Activated CD8-positive, alpha-beta T cell treated with anti-CD3 and anti-CD28 coated beads, Interleukin-2, amount 10 ng/mL, durations not matched to agents 7 days and 5 days (primary cell): ENCODE measurements at regions not wholly inside any gene's neighbourhood (a gene's known extent, or its start where the extent isn't known, plus 50 kb on each side); places are given as distances from the start of the nearest gene placed in this dataset.
"Not testable (repeated sequence)": the region's sequence is repeated elsewhere in the genome, so short reads cannot be mapped to it uniquely, and the experiment has no call there.

ENCODE experiments used
- ATAC-seq: fragments of 150-1000 bp; cut with Tn5 transposase; one replicate; pipeline ENCODE4 v1.10.0; 2021; ENCODE audit warnings: moderate library complexity
- CTCF ChIA-PET: fragments of 350-600 bp; sonication (Branson Sonifier 250); formaldehyde crosslinking; loops from one replicate; lab custom pipeline; 2021; ENCODE audit warnings: antibody characterized with exemption; lab: Charles Lee
- POLR2A ChIA-PET: fragments of 350-600 bp; sonication (Branson Sonifier 250); formaldehyde crosslinking; loops from one replicate; lab custom pipeline; 2021; ENCODE audit warnings: antibody characterized with exemption; lab: Charles Lee
- DNase-seq: peaks from one replicate; pipeline ENCODE4 v3.0.0-alpha.2; 2020
- H3K27ac Mint-ChIP-seq: one replicate; pipeline ENCODE4 v1.8.0; 2021; ENCODE audit warnings: mild to moderate bottlenecking, mixed read lengths
- H3K27me3 Mint-ChIP-seq: one replicate; pipeline ENCODE4 v1.8.0; 2021; ENCODE audit warnings: low read depth, mixed read lengths
- H3K36me3 Mint-ChIP-seq: one replicate; pipeline ENCODE4 v1.8.0; 2021; ENCODE audit warnings: low read depth, mixed read lengths
- H3K4me1 Mint-ChIP-seq: one replicate; pipeline ENCODE4 v1.8.0; 2021; ENCODE audit warnings: low read depth, mixed read lengths
- H3K4me3 Mint-ChIP-seq: one replicate; pipeline ENCODE4 v1.8.0; 2021; ENCODE audit warnings: mild to moderate bottlenecking, mixed read lengths
- H3K9me3 Mint-ChIP-seq: one replicate; pipeline ENCODE4 v1.8.0; 2022; ENCODE audit warnings: mixed read lengths; ENCODE audit not compliant: insufficient read depth

DNA sequence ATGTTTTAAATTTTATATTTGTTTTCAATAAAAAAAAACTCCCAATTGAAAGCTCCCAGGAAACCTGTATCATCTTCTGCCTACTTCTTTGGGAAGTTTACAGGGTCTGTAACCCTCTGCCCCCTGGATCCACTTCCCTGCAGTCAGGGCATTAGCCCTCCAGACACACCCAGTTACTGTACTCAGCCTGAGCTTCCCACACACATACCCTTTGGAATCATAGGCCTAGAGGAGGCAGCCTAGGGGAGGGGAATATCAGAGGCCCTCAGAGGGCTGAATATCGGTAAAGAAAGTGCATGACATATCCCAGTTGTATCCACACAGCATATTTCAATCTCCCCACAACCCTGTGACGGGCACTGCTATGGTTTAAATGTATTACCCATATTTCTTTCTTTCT is 56.2 kb upstream of the TFPI start:
- H3K36me3 Mint-ChIP-seq, H3K27ac Mint-ChIP-seq, POLR2A ChIA-PET, H3K9me3 Mint-ChIP-seq, H3K4me1 Mint-ChIP-seq, H3K27me3 Mint-ChIP-seq, DNase-seq, H3K4me3 Mint-ChIP-seq, ATAC-seq: not testable (repeated sequence)
- CTCF ChIA-PET: interaction anchor here (1.0 kb wide), 1 partner anchor 29 kb away, joined by 3 read pairs; no protein-coding TSS in a partner anchor

DNA sequence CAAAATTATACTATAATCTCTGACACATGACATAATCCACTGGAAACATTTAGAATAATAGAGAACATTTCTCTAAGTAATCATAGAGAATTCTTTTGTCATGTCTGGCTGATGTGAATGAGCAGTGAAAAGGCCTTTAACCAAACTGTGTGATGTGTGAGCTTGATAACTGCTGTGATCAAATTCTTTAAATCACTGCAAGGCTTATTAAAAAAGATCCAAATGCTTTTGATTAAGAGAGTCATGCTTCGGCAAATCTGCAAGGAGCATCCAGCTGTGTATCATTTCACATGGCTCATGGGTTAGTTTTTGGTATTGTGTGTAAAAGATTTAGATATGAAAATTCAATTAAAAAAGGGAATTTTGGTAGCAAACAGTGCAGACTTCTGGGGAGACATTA is 58.6 kb upstream of the TFPI start:
- ChIA-PET CTCF (no interaction called here), POLR2A (no interaction called here)
- DNase-seq (no peak), ATAC-seq (no peak)
- Mint-ChIP-seq H3K27ac (no peak overlapping the region), H3K4me1 (no peaks in the 10 kb centered on the region), H3K36me3 (no peaks in the 10 kb centered on the region), H3K9me3 (no peaks in the 10 kb centered on the region), H3K27me3 (no peaks in the 10 kb centered on the region), H3K4me3 (no peak overlapping the region)

DNA sequence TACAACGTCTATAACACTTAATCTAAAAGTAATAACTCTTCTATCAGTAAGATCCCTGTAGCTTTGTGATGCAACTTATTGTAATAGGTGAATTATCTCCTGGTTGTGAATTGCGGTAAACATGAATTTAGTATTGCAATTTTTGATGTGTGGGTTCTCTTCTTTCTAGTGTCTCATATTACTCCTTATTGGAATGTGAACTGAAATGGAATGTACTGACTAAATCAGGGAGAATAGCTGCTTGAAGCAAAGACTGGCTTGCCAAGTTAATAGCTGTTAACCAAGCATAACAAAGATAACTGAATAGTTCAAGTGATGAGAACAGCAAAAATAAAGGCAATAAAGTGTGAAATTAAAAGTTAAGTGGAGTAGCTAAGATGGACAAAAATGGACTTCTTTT is 60.5 kb upstream of the TFPI start:
- Mint-ChIP-seq H3K4me3 (no peak overlapping the region), H3K27ac (no peak overlapping the region), H3K4me1 (no peaks in the 10 kb centered on the region), H3K27me3 (no peaks in the 10 kb centered on the region), H3K9me3 (no peaks in the 10 kb centered on the region), H3K36me3 (no peaks in the 10 kb centered on the region)
- no peak for DNase-seq
- POLR2A ChIA-PET: no interaction called here
- CTCF ChIA-PET: no interaction called here
- no peak for ATAC-seq

DNA sequence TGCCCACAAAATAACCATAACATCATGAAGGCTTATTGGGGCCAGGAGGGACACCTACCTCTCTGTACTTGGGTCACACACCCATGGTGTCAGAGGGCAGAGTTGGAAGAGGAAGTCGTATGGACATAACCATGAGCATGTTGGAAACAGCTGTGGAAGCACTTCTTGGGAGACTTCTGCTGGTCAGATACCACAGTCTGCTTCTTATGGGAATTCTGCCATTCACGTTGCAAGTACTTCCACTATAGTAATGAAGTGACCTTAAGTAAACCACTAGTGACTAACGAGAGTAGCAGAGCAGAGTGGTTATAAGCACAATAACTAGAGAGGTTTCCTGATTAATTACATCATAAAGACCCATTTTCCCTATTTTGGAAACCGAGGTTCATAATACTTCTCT is 61.1 kb upstream of the TFPI start:
- POLR2A ChIA-PET: no interaction called here
- ATAC-seq (no peak), DNase-seq (no peak)
- Mint-ChIP-seq H3K4me3 (no peak overlapping the region), H3K4me1 (no peaks in the 10 kb centered on the region), H3K9me3 (no peaks in the 10 kb centered on the region), H3K27me3 (no peaks in the 10 kb centered on the region), H3K27ac (no peak overlapping the region), H3K36me3 (no peaks in the 10 kb centered on the region)
- CTCF ChIA-PET: no interaction called here

DNA sequence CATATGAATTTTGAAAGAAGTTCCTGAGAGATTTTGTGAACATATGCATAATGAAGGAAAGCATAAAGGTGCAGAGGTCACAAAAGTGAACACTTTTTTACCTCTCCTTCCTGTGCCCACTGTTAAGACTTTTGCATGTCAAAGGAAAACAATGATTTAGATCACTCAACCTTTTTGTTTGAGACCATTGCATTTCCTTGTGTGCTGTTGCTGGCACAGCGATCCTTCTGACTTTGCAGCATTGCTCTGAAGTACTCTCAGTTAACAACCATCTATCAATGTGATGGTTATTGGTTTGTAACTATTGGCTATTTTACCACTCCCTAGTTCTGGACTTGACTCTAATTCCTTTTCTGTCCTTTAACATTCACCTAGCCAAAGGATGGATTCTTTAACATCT is 61.7 kb upstream of the TFPI start:
- Mint-ChIP-seq H3K4me1 (no peaks in the 10 kb centered on the region), H3K4me3 (no peak overlapping the region), H3K27ac (no peak overlapping the region), H3K36me3 (no peaks in the 10 kb centered on the region), H3K27me3 (no peaks in the 10 kb centered on the region), H3K9me3 (no peaks in the 10 kb centered on the region)
- ChIA-PET CTCF (no interaction called here), POLR2A (no interaction called here)
- no peak for DNase-seq
- no peak for ATAC-seq

DNA sequence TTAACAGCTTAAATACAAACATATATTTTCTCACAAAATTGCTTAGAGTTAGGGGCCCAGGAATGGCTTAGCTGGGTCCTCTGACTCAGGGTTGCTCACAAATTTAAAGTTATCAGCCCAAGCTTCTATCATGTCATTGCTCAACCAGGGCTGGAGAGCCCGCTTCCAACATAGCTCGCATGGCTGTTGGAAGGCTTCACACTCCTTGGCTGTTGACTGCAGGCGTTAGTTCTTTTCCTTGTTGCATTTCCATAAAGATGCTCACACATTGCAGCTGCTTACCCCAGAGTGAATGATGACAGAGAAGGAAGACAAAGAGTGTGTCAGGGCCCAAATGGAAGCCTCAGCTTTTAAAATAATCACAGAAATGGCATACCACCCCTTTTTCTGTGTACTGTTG is 62.9 kb upstream of the TFPI start:
- no peaks in the 10 kb centered on the region for H3K9me3 Mint-ChIP-seq
- H3K4me1 Mint-ChIP-seq: no peaks in the 10 kb centered on the region
- ATAC-seq (no peak), DNase-seq (no peak)
- H3K27me3 Mint-ChIP-seq: no peaks in the 10 kb centered on the region
- no peaks in the 10 kb centered on the region for H3K36me3 Mint-ChIP-seq
- CTCF ChIA-PET: no interaction called here
- H3K4me3 Mint-ChIP-seq: no peak overlapping the region
- no peak overlapping the region for H3K27ac Mint-ChIP-seq
- POLR2A ChIA-PET: no interaction called here

DNA sequence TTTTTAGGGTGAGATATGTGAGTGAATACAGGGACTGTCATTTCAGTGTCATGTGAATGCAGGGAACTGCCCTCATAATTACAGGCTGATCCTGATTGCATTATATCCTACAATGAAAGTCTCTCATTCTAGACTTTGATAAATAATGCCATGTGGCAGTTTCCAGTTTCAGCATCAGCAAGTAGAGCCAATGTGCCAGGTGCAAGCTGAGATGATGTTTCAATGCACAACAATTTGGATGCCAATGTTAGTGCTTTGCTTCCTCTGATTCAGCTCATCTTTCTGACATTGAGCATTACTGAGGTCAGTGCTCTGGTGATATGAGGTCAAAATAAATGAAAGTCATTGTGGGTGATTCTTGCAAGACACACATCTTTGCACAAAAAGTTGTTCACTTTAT is 63.7 kb upstream of the TFPI start:
- Mint-ChIP-seq H3K27me3 (no peaks in the 10 kb centered on the region), H3K4me3 (no peak overlapping the region), H3K9me3 (no peaks in the 10 kb centered on the region), H3K4me1 (no peaks in the 10 kb centered on the region), H3K36me3 (no peaks in the 10 kb centered on the region), H3K27ac (no peak overlapping the region)
- DNase-seq (no peak), ATAC-seq (no peak)
- POLR2A ChIA-PET: no interaction called here
- CTCF ChIA-PET: no interaction called here

DNA sequence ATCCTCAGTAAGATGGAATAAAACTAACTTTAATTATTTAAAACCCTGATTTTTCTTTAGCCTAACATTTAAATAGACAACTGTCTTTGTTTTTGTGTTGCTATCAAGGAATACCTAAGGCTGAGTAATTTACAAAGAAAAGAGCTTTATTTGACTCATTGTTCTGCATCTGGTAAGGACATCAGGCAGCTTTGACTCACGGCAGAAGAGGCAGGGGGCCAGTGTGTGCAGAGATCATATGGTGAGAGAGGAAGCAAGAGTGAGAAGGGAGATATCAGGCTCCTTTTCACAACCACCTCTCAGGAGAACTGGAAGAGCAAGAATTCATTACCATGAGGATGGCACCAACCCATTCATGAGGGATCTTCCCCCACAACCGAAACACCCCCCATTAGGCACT is 64.6 kb upstream of the TFPI start:
- Mint-ChIP-seq H3K36me3 (no peaks in the 10 kb centered on the region), H3K4me1 (no peaks in the 10 kb centered on the region), H3K27me3 (no peaks in the 10 kb centered on the region), H3K4me3 (no peak overlapping the region), H3K27ac (no peak overlapping the region), H3K9me3 (no peaks in the 10 kb centered on the region)
- ChIA-PET CTCF (interaction anchor here (0.8 kb wide), 1 partner anchor 893 kb away, joined by 3 read pairs; no protein-coding TSS in a partner anchor), POLR2A (no interaction called here)
- ATAC-seq (no peak), DNase-seq (no peak)

DNA sequence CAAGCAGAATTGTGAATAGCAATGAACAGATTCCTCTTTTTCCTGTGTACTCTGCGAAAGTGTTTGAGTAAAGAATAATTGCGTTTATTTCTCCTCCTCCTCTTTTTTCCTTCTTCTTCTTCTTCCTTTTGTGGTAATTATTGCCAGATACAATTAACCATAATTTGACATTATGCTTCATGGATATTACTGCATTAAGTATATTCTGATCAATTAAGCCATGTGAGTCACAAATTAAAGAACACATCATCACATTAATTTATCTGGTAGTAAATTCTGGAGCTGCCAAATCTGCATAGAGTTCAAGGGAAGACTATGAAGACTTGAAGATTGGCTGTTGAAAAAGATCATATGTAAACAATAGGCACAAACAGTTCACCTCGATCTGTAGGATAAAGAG is 72.9 kb upstream of the TFPI start:
- DNase-seq: no peak
- Mint-ChIP-seq H3K27ac (no peak overlapping the region), H3K4me1 (no peaks in the 10 kb centered on the region), H3K36me3 (no peaks in the 10 kb centered on the region), H3K9me3 (no peaks in the 10 kb centered on the region), H3K4me3 (no peak overlapping the region), H3K27me3 (no peaks in the 10 kb centered on the region)
- no peak for ATAC-seq
- POLR2A ChIA-PET: no interaction called here
- CTCF ChIA-PET: no interaction called here

DNA sequence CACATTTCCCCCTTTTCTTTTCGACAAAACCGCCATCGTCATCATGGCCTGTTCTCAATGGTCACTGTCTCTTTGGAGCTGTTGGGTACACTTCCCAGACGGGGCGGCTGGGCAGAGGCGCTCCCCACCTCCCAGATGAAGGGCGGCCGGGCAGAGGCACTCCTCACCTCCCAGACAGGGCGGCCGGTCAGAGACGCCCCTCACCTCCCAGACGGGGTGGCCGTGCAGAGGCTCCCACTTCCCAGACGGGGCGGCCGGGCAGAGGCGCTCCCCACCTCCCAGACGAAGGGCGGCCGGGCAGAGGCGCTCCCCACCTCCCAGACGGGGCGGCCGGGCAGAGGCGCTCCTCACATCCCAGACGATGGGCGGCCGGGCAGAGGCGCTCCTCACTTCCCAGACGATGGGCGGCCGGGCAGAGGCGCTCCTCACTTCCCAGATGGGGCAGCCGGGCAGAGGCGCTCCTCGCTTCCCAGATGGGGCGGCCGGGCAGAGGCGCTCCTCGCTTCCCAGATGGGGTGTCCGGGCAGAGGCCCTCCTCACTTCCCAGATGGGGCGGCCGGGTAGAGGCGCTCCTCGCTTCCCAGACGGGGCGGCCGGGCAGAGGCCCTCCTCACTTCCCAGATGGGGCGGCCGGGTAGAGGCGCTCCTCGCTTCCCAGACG is 82.6 kb upstream of the TFPI start:
- H3K9me3 Mint-ChIP-seq, H3K27ac Mint-ChIP-seq: not testable (repeated sequence)

DNA sequence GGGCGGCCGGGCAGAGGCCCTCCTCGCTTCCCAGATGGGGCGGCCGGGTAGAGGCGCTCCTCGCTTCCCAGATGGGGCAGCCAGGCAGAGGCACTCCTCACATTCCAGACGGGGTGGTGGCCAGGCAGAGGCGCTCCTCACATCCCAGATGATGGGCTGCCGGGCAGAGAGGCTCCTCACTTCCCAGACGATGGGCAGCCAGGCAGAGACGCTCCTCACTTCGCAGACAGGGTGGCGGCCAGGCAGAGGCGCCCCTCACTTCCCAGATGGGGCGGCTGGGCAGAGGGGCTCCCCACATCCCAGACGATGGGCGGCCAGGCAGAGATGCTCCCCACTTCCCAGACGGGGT is 83.1 kb upstream of the TFPI start:
- POLR2A ChIA-PET, CTCF ChIA-PET, DNase-seq, H3K4me3 Mint-ChIP-seq, H3K36me3 Mint-ChIP-seq, H3K27me3 Mint-ChIP-seq, H3K9me3 Mint-ChIP-seq, H3K27ac Mint-ChIP-seq, H3K4me1 Mint-ChIP-seq, ATAC-seq: not testable (repeated sequence)

More for the DNA sequence above, 82.6 kb upstream of the TFPI start:
- H3K36me3 Mint-ChIP-seq, POLR2A ChIA-PET, CTCF ChIA-PET, H3K4me1 Mint-ChIP-seq, ATAC-seq, DNase-seq, H3K27me3 Mint-ChIP-seq, H3K4me3 Mint-ChIP-seq: not testable (repeated sequence)

DNA sequence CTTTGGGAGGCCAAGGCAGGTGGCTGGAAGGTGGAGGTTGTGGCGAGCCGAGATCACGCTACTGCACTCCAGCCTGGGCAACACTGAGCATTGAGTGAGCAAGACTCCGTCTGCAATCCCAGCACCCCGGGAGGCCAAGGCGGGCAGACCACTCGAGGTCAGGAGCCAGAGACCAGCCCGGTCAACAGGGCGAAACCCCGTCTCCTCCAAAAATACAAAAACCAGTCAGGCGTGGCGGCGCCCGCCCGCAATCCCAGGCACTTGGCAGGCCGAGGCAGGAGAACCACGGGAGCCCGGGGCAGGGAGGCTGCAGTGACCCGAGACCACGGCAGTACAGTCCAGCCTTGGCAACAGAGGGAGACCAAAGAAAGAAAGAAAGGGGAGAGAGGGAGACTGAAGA is 83.5 kb upstream of the TFPI start:
- H3K27me3 Mint-ChIP-seq, H3K27ac Mint-ChIP-seq, POLR2A ChIA-PET, ATAC-seq, H3K36me3 Mint-ChIP-seq, H3K4me3 Mint-ChIP-seq, CTCF ChIA-PET, H3K9me3 Mint-ChIP-seq, DNase-seq, H3K4me1 Mint-ChIP-seq: not testable (repeated sequence)

DNA sequence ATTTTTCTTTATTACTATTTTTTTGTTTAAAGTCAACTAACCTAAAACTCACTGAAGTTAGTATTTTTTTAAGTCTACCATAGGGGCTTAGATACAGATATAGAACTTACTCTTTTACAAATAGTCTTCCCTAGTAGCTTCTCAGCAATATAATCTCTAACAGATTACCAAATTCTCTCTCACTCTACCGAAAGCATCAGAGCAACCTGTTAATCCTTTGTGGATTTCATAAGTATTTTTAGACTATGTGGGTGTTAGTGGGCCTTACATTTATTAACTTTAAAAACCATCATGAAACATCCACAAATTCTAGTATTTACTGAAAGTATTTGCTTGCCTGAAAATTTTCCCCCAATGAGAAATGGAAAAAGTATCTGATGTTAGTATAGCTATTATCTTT is 84.6 kb upstream of the TFPI start:
- Mint-ChIP-seq H3K27ac (no peak overlapping the region), H3K9me3 (no peaks in the 10 kb centered on the region), H3K4me3 (no peak overlapping the region), H3K27me3 (no peaks in the 10 kb centered on the region), H3K36me3 (no peaks in the 10 kb centered on the region), H3K4me1 (no peaks in the 10 kb centered on the region)
- POLR2A ChIA-PET: no interaction called here
- CTCF ChIA-PET: no interaction called here
- ATAC-seq: no peak
- DNase-seq: no peak
